Ishikawa (cell line): ENCODE measurements at regions not wholly inside any gene's neighbourhood (a gene's known extent, or its start where the extent isn't known, plus 50 kb on each side); places are given as distances from the start of the nearest gene placed in this dataset.

Experiments used
- CEBPB ChIP-seq: IDR thresholded peaks from 2 replicates; pipeline ENCODE4 v1.6.1; 2012
- CREB1 ChIP-seq: IDR thresholded peaks from 2 replicates; pipeline ENCODE4 v1.6.1; 2012; ENCODE audit warnings: low read depth
- EGR1 ChIP-seq: IDR thresholded peaks from 2 replicates; pipeline ENCODE4 v1.6.1; 2012
- EP300 ChIP-seq: IDR thresholded peaks from 2 replicates; pipeline ENCODE4 v1.6.1; 2012; ENCODE audit warnings: borderline replicate concordance
- FOXM1 ChIP-seq: IDR thresholded peaks from 2 replicates; pipeline ENCODE4 v1.6.1; 2012; ENCODE audit warnings: low read depth, borderline replicate concordance
- NFIC ChIP-seq: IDR thresholded peaks from 2 replicates; pipeline ENCODE4 v1.6.1; 2012
- RAD21 ChIP-seq: IDR thresholded peaks from 2 replicates; pipeline ENCODE4 v1.6.1; 2012; ENCODE audit warnings: low read depth
- TAF1 ChIP-seq: IDR thresholded peaks from 2 replicates; pipeline ENCODE4 v1.6.1; 2012; ENCODE audit warnings: low read depth, mild to moderate bottlenecking
- TCF12 ChIP-seq: IDR thresholded peaks from 2 replicates; pipeline ENCODE4 v1.6.1; 2012; ENCODE audit warnings: low read depth
- TEAD4 ChIP-seq: IDR thresholded peaks from 2 replicates; pipeline ENCODE4 v1.6.1; 2012
- YY1 ChIP-seq: IDR thresholded peaks from 2 replicates; pipeline ENCODE4 v1.6.1; 2012; ENCODE audit warnings: low read depth
- ZBTB7A ChIP-seq: IDR thresholded peaks from 2 replicates; pipeline ENCODE4 v1.6.1; 2012; ENCODE audit warnings: low read depth
- TF ChIP-seq, protein P1 (sequence below): IDR thresholded peaks from 2 replicates; pipeline ENCODE4 v1.6.1; 2012
- TF ChIP-seq, protein P2 (sequence below): IDR thresholded peaks from 2 replicates; pipeline ENCODE4 v1.6.1; 2012; ENCODE audit warnings: low read depth, mild to moderate bottlenecking
- TF ChIP-seq, protein P3 (sequence below): IDR thresholded peaks from 2 replicates; pipeline ENCODE4 v1.6.1; 2012

DNA sequence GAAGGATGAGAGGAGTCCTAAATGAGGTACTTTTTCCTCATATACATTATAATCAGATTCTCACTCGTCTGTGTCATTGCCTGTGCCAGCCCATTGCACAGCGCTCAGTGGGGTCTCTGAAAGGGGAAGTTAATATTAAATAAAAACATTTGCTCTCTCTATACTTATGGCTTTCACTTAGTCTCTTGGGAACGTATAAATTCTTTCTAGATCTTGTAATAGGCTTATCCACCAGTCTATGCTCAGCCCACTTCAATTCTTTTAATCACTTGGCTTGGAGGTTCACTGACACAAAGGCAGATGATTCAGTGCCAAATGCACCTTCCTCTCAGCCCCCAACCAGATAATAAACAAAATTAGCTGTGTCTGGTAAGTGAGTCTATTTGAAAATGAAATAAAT lies 164.3 kb upstream of the OGFRL1 start:
- TF ChIP-seq CEBPB, result no peak
- TF ChIP-seq TCF12, result no peak
- TF ChIP-seq RAD21, result no peak
- TF ChIP-seq, protein P1, sequence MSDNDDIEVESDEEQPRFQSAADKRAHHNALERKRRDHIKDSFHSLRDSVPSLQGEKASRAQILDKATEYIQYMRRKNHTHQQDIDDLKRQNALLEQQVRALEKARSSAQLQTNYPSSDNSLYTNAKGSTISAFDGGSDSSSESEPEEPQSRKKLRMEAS, result no peak
- TF ChIP-seq, protein P2, sequence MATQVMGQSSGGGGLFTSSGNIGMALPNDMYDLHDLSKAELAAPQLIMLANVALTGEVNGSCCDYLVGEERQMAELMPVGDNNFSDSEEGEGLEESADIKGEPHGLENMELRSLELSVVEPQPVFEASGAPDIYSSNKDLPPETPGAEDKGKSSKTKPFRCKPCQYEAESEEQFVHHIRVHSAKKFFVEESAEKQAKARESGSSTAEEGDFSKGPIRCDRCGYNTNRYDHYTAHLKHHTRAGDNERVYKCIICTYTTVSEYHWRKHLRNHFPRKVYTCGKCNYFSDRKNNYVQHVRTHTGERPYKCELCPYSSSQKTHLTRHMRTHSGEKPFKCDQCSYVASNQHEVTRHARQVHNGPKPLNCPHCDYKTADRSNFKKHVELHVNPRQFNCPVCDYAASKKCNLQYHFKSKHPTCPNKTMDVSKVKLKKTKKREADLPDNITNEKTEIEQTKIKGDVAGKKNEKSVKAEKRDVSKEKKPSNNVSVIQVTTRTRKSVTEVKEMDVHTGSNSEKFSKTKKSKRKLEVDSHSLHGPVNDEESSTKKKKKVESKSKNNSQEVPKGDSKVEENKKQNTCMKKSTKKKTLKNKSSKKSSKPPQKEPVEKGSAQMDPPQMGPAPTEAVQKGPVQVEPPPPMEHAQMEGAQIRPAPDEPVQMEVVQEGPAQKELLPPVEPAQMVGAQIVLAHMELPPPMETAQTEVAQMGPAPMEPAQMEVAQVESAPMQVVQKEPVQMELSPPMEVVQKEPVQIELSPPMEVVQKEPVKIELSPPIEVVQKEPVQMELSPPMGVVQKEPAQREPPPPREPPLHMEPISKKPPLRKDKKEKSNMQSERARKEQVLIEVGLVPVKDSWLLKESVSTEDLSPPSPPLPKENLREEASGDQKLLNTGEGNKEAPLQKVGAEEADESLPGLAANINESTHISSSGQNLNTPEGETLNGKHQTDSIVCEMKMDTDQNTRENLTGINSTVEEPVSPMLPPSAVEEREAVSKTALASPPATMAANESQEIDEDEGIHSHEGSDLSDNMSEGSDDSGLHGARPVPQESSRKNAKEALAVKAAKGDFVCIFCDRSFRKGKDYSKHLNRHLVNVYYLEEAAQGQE, result no peak
- TF ChIP-seq EP300, result no peak
- no peak for TF ChIP-seq NFIC
- TF ChIP-seq TAF1, result no peak
- no peak for TF ChIP-seq TEAD4
- TF ChIP-seq, protein P3, sequence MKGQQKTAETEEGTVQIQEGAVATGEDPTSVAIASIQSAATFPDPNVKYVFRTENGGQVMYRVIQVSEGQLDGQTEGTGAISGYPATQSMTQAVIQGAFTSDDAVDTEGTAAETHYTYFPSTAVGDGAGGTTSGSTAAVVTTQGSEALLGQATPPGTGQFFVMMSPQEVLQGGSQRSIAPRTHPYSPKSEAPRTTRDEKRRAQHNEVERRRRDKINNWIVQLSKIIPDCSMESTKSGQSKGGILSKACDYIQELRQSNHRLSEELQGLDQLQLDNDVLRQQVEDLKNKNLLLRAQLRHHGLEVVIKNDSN, result no peak
- no peak for TF ChIP-seq CREB1
- TF ChIP-seq FOXM1, result no peak

DNA sequence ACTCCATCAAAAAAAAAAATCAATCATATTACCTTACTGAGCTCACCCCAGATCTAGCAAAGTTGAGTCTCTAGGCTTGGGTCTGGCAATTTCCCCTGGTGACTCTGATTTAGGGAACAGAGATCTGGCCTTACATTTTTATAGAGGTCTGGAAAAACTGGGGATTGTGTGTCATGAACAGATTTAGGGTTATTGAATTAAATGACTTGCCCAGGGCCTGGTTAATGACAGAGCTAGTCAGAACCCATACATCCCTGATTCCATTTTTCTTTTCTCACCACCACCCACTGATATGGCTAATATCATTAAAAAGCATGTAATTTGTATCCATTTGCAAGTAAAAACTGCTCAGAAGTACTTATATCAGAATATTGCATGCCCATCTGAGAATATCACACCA lies 163.4 kb upstream of the OGFRL1 start:
- TF ChIP-seq FOXM1 (no peak), TEAD4 (no peak), TCF12 (no peak), CEBPB (no peak), YY1 (no peak), TAF1 (no peak), ZBTB7A (no peak), EGR1 (no peak), NFIC (no peak), EP300 (no peak), CREB1 (no peak), RAD21 (no peak)
- TF ChIP-seq, protein P1, result no peak
- TF ChIP-seq, protein P2, result no peak
- TF ChIP-seq, protein P3, result no peak

DNA sequence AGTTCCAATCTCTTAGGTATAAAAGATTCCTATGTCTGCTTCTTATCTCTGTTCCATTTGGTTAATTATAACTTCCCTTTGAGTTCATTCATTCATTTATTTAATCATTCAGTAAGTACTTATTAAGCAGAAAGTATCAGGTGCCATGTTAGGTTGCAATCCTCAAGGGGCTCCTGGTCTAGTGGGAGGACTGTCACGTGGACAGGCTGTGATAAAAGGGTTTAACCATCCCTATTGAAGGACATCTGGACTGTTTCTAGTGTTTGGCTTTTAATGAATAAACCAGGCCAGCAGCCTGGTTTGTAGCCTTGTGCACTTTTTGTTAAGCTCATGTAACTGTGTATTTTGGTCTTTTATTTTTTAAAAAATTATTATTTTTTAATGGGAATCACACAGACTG lies 162.1 kb upstream of the OGFRL1 start:
- TF ChIP-seq EP300 (no peak), EGR1 (no peak), ZBTB7A (no peak), TEAD4 (no peak), TCF12 (no peak)
- TF ChIP-seq, protein P2, result no peak

DNA sequence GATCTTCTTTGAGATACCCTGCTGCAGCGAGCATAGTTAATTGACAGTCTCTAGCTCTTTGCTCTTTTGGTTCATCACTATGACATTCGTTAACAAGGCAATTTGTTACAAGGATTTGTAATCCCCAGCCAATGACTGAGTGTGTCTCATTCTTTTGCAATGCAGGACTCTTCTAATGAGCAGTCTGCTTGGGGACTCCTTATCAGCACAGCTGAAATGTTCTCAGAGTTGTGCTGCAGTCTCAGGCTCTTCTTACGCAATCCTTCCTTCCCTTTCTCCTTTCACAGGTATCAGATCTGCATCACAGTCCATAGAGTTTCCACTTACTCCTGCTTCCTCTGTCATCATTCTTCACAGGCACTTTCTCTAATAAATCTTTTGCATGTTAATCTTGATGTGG lies 161.2 kb upstream of the OGFRL1 start:
- TF ChIP-seq CEBPB (peak; percentile 68; the same call in 1 of the 2 replicates), TAF1 (no peak)

DNA sequence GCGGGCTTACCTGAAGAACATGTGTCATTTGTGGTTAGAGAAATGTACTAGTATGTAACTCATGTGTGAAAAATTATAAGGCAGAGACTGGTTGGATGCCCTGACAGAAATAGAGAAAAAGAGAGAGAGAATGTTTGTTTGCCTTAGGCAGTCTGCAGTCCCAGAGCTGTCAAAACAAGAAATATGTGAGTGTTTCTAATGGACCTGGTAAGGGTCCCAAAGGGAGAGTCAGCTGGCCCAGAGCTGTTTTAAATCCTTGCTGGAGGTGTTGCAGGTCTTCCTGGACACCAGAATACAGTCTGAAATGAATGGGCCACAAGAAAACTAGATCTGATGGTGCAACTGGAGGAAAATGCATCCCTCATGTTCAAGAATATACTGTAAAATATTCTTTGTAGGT lies 158.3 kb upstream of the OGFRL1 start:
- TF ChIP-seq TCF12 (no peak), CEBPB (no peak), NFIC (no peak), CREB1 (no peak)
- TF ChIP-seq, protein P1, result no peak
